Activated T-helper 2 cell treated with anti-CD3 and anti-CD28 coated beads, Interferon-gamma antibody, Interleukin-2, Interleukin-4, amounts not matched to agents 10 μg/mL and 5 μg/mL and 100 μg/mL, durations not matched to agents 14 hours and 24 hours and 36 hours (primary cell): ENCODE measurements at regions not wholly inside any gene's neighbourhood (a gene's known extent, or its start where the extent isn't known, plus 50 kb on each side); places are given as distances from the start of the nearest gene placed in this dataset.
"Not testable (repeated sequence)": the region's sequence is repeated elsewhere in the genome, so short reads cannot be mapped to it uniquely, and the experiment has no call there.

ENCODE experiments used
- DNase-seq: peaks from one replicate; pipeline ENCODE4 v3.0.0; 2021; ENCODE audit warnings: low spot score
- H3K27ac Mint-ChIP-seq: one replicate; pipeline ENCODE4 v1.8.0; 2021; ENCODE audit warnings: mixed read lengths
- H3K27me3 Mint-ChIP-seq: one replicate; pipeline ENCODE4 v1.8.0; 2021; ENCODE audit warnings: low read depth, mixed read lengths
- H3K36me3 Mint-ChIP-seq: one replicate; pipeline ENCODE4 v1.8.0; 2021; ENCODE audit warnings: low read depth, mixed read lengths
- H3K4me1 Mint-ChIP-seq: one replicate; pipeline ENCODE4 v1.8.0; 2021; ENCODE audit warnings: low read depth, mixed read lengths
- H3K4me3 Mint-ChIP-seq: one replicate; pipeline ENCODE4 v1.8.0; 2021; ENCODE audit warnings: low read depth, mild to moderate bottlenecking, moderate library complexity, mixed read lengths
- H3K9me3 Mint-ChIP-seq: one replicate; pipeline ENCODE4 v1.8.0; 2021; ENCODE audit warnings: mixed read lengths
- intact Hi-C: fragments of 100-400 bp; cut with micrococcal nuclease; formaldehyde crosslinking; loops from one replicate; pipeline ENCODE4 v1.15.1; 2023

DNA sequence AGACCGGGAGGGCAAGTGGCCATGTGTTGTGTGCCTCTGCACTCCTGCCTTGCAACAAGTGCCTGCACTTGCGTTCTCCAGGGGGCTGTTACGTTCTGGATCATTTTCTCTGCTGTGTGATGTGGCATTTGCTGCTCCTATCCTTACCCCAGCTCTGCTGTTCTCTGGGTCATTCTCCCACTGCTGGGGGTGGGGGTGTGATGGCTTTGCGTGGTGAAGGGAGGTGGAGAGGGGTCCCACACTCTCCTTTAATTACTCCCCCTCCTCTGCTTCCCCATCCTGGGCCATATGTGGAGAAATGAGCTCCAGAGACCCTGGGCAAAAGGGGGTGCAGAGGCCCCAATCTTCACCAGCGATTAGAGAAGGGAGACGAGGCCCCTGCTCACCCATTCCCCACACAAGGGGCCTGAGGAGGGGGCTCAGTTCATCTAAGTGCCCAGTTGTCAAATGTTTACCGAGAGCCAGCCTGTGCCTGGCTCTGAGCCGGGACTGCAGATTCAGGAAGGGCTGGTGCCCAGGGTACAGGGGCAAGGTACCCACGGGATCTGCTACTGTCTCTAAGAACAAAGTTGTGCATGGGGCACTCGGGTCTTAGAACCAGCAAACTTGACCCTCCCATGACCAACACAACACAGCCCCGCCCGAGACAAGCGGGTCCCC is 355.4 kb downstream of the PTPRU start:
- H3K36me3 Mint-ChIP-seq: no peaks in the 10 kb centered on the region
- H3K4me1 Mint-ChIP-seq: no peaks in the 10 kb centered on the region
- no peak overlapping the region for H3K4me3 Mint-ChIP-seq
- no peak overlapping the region for H3K27ac Mint-ChIP-seq
- DNase-seq: no peak
- intact Hi-C loops: no loop called here
- H3K27me3 Mint-ChIP-seq: no peaks in the 10 kb centered on the region
- H3K9me3 Mint-ChIP-seq: no peaks in the 10 kb centered on the region

DNA sequence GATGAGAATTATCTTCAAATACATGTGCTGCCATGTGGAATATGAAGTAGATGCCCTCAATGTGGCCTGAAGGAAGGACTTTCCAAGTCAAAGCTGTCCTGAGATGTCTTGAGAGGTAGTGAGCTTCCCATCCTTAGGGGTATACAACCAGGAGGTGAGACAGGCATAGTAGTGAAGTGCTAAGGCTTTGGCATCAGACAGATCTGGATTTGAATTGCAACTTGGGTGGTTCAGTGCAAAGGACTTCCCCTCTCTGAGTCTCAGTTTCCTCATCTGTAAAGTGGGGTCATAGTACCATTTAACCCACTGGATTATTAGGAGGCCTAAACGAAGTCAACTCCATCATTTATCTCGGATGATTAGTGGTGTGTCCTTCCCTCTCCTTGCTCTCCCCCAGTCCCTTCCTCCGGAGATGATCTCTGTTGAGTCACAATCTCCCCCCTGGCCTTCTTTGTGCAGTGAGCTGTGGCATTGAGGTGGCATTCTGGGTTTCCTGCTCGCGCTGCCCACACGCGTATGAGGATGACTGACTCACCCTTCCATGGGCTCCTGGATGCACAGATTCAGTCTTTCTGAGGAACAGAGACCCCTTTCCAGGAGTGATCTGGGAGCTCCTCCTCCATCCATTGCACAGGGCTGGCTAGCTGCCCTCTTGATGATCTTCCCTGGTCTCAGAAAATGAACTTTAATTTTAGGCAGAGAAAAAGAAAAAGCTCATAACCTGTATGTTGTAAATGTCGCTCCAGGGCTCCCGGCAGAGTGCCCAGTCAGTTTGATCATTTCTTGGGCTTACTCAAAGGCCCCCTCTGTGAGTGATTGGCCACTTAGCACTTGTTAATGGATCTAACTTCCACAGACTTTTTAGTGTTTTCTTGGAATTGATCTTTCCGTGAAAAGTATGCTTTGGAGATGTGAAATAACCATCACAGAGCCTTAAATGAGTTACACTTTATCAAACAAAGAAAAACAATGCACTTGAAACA is 354.6 kb downstream of the PTPRU start:
- Mint-ChIP-seq H3K27ac (no peak overlapping the region), H3K4me3 (no peak overlapping the region), H3K9me3 (no peaks in the 10 kb centered on the region), H3K4me1 (no peaks in the 10 kb centered on the region), H3K27me3 (no peaks in the 10 kb centered on the region), H3K36me3 (no peaks in the 10 kb centered on the region)
- DNase-seq: no peak
- intact Hi-C loops: no loop called here

- H3K36me3 Mint-ChIP-seq, intact Hi-C loops, DNase-seq, H3K9me3 Mint-ChIP-seq, H3K27me3 Mint-ChIP-seq, H3K4me3 Mint-ChIP-seq, H3K27ac Mint-ChIP-seq, H3K4me1 Mint-ChIP-seq: not testable (repeated sequence)
These were observed 353.4 kb downstream of the PTPRU start for GRCh38 chr1:29589716-29590115.

DNA sequence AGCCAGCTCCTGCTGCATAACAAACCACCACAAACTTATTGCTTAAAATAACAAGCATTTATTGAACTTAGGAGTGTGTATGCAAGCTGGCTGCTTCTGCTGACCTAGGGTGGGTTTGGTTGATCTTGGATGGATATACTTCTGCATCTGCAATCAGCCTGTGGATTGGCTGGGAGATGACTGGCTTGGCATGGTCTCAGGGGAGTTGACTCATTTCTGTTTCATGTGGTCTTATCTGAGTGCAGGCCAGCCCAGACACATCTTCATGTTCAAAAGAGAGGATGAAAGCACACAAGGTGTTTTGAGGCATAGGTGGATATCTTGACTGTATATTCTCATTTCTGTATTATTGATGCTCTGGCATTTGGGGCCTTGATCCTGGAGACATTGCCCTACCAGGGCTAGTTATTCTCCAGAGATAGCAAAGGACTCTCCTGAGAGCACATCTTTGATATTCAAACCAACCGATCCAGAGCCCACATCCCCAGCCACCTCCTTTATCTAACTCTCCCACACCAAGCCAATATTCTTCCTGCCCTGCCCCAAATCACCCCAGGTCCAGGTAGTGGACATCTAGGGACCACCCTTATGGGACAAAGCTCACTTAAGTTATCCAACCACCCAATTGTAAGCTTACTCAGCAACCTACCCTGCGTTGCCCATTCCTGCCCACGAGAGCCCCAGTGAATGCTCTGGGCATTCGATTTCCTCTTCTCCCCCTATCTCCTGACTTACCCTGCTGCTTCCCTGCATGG is 350.8 kb downstream of the PTPRU start:
- intact Hi-C loops: no loop called here
- no peaks in the 10 kb centered on the region for H3K9me3 Mint-ChIP-seq
- H3K4me3 Mint-ChIP-seq: no peak overlapping the region
- no peak overlapping the region for H3K27ac Mint-ChIP-seq
- H3K4me1 Mint-ChIP-seq: no peaks in the 10 kb centered on the region
- no peak for DNase-seq
- no peaks in the 10 kb centered on the region for H3K36me3 Mint-ChIP-seq
- no peaks in the 10 kb centered on the region for H3K27me3 Mint-ChIP-seq

DNA sequence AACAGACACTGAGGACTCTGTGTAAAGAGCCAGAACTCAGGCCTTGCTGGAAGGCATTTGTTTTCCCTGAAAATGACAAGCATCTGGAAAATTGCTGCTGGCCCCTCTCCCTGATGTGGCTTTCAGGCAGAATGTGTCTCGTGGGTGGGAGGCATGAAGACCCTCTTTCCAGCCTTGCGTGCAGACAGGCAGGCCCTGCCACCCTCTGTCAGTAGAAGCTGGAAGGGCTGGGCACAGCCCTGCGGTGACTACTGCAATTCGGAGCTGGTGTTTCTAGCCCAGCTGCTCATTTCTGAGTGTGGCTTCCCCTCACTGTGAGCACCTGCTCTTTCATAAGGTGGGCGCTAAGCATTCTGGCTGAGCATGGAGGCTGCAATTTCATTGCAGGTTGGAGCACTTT is 349.9 kb downstream of the PTPRU start:
- DNase-seq: no peak
- H3K27me3 Mint-ChIP-seq: no peaks in the 10 kb centered on the region
- no peaks in the 10 kb centered on the region for H3K4me1 Mint-ChIP-seq
- no peak overlapping the region for H3K4me3 Mint-ChIP-seq
- H3K36me3 Mint-ChIP-seq: no peaks in the 10 kb centered on the region
- intact Hi-C loops: no loop called here
- no peaks in the 10 kb centered on the region for H3K9me3 Mint-ChIP-seq
- H3K27ac Mint-ChIP-seq: no peak overlapping the region

DNA sequence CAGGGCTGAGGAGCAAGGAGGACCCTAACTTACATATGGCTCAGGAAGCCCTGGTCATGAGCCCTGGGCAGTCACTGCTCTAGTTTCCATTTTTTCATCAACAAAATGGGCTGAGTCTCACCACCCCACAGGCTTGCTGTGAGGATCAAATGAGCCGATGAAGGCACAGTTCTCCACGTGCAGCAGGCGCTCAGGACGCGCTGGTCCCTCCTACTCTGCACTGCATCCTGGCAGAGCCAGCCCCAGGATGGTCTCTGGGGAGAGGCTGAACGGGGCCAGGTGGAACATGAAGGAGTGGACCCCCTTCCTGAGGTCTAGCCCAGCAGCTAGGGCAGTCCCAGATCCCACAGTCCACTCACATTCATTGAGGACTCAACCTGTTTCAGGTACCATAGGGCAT is 349.3 kb downstream of the PTPRU start:
- no peaks in the 10 kb centered on the region for H3K9me3 Mint-ChIP-seq
- no peaks in the 10 kb centered on the region for H3K36me3 Mint-ChIP-seq
- no peak overlapping the region for H3K4me3 Mint-ChIP-seq
- H3K27ac Mint-ChIP-seq: no peak overlapping the region
- DNase-seq: no peak
- no peaks in the 10 kb centered on the region for H3K4me1 Mint-ChIP-seq
- intact Hi-C loops: no loop called here
- no peaks in the 10 kb centered on the region for H3K27me3 Mint-ChIP-seq

- no peak for DNase-seq
- H3K4me1 Mint-ChIP-seq: no peaks in the 10 kb centered on the region
- H3K27me3 Mint-ChIP-seq: no peaks in the 10 kb centered on the region
- intact Hi-C loops: no loop called here
- no peak overlapping the region for H3K4me3 Mint-ChIP-seq
- no peaks in the 10 kb centered on the region for H3K36me3 Mint-ChIP-seq
- H3K27ac Mint-ChIP-seq: no peak overlapping the region
- no peaks in the 10 kb centered on the region for H3K9me3 Mint-ChIP-seq
These were observed 348.9 kb downstream of the PTPRU start for GRCh38 chr1:29585201-29585600.

DNA sequence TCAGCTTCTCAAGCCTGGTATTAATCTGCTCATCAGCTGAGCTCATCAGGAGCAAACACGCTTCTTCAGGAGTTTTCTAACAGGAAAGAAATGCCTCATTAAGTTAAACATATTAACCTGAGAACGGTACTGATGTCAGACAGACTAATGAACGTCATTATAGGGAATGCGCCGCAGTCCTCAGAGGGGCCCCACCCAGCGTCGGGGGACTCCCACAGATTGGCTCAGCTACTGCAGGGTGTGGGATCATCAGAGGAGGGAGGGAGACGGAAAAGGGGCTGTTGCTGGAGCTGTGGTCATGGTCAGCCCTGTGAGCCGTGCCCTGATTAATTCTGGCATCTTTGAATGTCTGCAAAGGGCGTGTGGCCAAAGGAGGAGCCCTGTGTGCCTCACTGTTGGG is 348.5 kb downstream of the PTPRU start:
- no peak for DNase-seq
- no peaks in the 10 kb centered on the region for H3K36me3 Mint-ChIP-seq
- no peaks in the 10 kb centered on the region for H3K4me1 Mint-ChIP-seq
- intact Hi-C loops: no loop called here
- no peak overlapping the region for H3K27ac Mint-ChIP-seq
- no peaks in the 10 kb centered on the region for H3K27me3 Mint-ChIP-seq
- no peaks in the 10 kb centered on the region for H3K9me3 Mint-ChIP-seq
- no peak overlapping the region for H3K4me3 Mint-ChIP-seq

DNA sequence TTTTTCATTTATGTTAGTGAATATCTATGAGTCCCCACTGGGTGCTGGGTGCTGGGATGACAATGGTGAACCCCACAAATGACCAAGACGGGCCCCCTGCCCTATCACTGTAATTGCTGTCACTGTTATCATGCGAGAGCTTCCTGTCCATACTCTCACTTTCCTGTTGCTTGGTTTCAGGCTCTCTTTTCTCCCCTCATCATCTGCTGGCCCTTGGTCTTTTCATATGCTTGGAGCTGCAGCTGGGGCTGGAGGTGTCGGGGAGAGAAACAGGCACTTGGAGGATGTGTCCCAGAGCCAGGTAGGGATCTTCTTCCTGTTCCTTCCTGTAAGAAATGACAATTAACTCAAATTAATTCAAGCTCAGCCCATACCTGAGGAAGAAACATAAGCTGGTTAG is 348.0 kb downstream of the PTPRU start:
- H3K9me3 Mint-ChIP-seq: no peaks in the 10 kb centered on the region
- no peaks in the 10 kb centered on the region for H3K27me3 Mint-ChIP-seq
- DNase-seq: no peak
- no peak overlapping the region for H3K27ac Mint-ChIP-seq
- intact Hi-C loops: no loop called here
- H3K36me3 Mint-ChIP-seq: no peaks in the 10 kb centered on the region
- H3K4me1 Mint-ChIP-seq: no peaks in the 10 kb centered on the region
- no peak overlapping the region for H3K4me3 Mint-ChIP-seq

DNA sequence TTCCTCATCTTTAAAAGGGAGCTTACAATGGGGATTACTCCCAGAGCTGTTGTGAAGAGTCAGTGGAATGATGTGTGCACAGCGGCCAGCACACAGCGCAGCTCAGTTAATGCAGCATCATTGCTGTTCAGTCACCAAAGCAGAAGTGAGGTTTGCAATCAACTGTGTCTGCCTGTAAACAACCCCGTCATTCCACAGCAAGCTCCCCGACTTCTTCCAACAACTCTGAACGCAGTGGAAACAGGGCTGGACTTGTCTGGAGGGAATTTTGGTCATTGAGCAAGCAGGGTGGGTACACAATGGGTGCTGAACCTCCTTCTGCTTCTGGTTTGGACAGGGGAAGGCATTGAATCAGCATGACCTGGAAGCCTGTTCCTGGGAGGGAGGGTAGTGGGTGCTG is 347.4 kb downstream of the PTPRU start:
- DNase-seq: no peak
- Mint-ChIP-seq H3K9me3 (no peaks in the 10 kb centered on the region), H3K4me1 (no peaks in the 10 kb centered on the region), H3K27me3 (no peaks in the 10 kb centered on the region), H3K27ac (no peak overlapping the region), H3K4me3 (no peak overlapping the region), H3K36me3 (no peaks in the 10 kb centered on the region)
- intact Hi-C loops: no loop called here

GRCh38 chr1:29581256-29581655 is 344.9 kb downstream of the PTPRU start:
- Mint-ChIP-seq H3K9me3 (no peaks in the 10 kb centered on the region), H3K4me1 (no peaks in the 10 kb centered on the region), H3K27ac (no peak overlapping the region)

DNA sequence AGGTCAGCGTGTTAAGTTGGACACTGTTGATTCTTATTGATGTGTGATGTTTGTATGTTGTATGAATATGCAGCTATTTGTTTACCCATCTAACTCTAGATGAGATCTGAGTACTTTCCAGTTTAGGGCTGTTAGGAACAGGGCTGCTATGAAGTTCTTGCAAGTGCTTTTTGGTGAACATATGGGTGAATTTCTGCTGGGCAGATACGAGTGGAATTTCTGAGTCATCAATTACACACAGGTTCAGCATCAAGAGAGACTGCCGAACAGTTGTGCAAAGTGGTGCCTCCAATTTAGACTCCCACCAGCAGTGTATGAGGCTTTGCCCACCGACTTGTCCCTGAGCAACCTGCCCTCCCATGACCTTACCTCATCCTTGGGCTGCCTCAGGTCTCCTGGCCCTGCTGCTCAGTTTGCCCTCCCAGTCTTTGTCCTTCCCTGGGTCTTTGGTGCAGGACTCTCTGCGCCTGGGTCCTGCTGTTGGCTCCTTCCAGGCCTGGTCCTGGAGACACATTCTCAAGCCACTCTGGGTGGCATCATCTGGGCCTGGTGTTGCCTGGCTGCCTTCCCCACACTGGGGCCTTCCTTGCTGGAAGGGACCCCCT is 343.6 kb downstream of the PTPRU start:
- no peak overlapping the region for H3K4me3 Mint-ChIP-seq
- H3K4me1 Mint-ChIP-seq: no peaks in the 10 kb centered on the region
- intact Hi-C loops: no loop called here
- DNase-seq: no peak
- H3K27me3 Mint-ChIP-seq: no peaks in the 10 kb centered on the region
- no peaks in the 10 kb centered on the region for H3K9me3 Mint-ChIP-seq
- no peaks in the 10 kb centered on the region for H3K36me3 Mint-ChIP-seq
- H3K27ac Mint-ChIP-seq: no peak overlapping the region

More at GRCh38 chr1:29581256-29581655, 344.9 kb downstream of the PTPRU start:
- Mint-ChIP-seq H3K4me3 (no peak overlapping the region), H3K27me3 (no peaks in the 10 kb centered on the region), H3K36me3 (no peaks in the 10 kb centered on the region)
- DNase-seq: no peak
- intact Hi-C loops: no loop called here
